SU-DHL-6 (cell line): ENCODE measurements at regions not wholly inside any gene's neighbourhood (a gene's known extent, or its start where the extent isn't known, plus 50 kb on each side); places are given as distances from the start of the nearest gene placed in this dataset.

Experiments
- H2AFZ ChIP-seq: fragments of 200-600 bp; sonication (generic); 2 replicates; pipeline ENCODE4 v1.6.1; 2014; ENCODE audit warnings: low read depth, mild to moderate bottlenecking, moderate library complexity, mixed read lengths, antibody characterized with exemption, low read length; ENCODE audit not compliant: severe bottlenecking
- H3F3A ChIP-seq: fragments of 200-600 bp; shearing (Covaris generic); 2 replicates; pipeline ENCODE4 v1.6.0; 2016; ENCODE audit warnings: antibody characterized with exemption, mild to moderate bottlenecking; ENCODE audit not compliant: insufficient read depth
- H3K27ac ChIP-seq: fragments of 200-600 bp; sonication (generic); 2 replicates; pipeline ENCODE4 v1.5.1; 2016; ENCODE audit warnings: low read depth, mild to moderate bottlenecking, low read length, moderate library complexity, mixed read lengths
- H3K27me3 ChIP-seq: fragments of 200-600 bp; sonication (generic), shearing (Covaris generic); 2 replicates; pipeline ENCODE4 v1.6.0; 2014; ENCODE audit warnings: mild to moderate bottlenecking, low read length
- H3K36me3 ChIP-seq: fragments of 200-600 bp; sonication (generic); 2 replicates; pipeline ENCODE4 v1.6.1; 2014; ENCODE audit warnings: mild to moderate bottlenecking, low read length, mixed read lengths
- H3K4me2 ChIP-seq: fragments of 300-600, 200-600 bp; shearing (Covaris generic), sonication (generic); 2 replicates; pipeline ENCODE4 v1.6.0; 2014; ENCODE audit warnings: low read length, low read depth, mild to moderate bottlenecking; ENCODE audit not compliant: poor library complexity, severe bottlenecking
- H3K4me3 ChIP-seq: fragments of 200-600 bp; sonication (generic); 2 replicates; pipeline ENCODE4 v1.5.1; 2014; ENCODE audit warnings: antibody characterized with exemption, low read length, mild to moderate bottlenecking, mixed read lengths; ENCODE audit not compliant: insufficient read depth, poor library complexity, severe bottlenecking
- H3K79me2 ChIP-seq: fragments of 200-600 bp; sonication (generic); 2 replicates; pipeline ENCODE4 v1.6.1; 2014; ENCODE audit warnings: mild to moderate bottlenecking, low read length, moderate library complexity; ENCODE audit not compliant: insufficient read depth
- H3K9ac ChIP-seq: fragments of 200-600 bp; sonication (generic); 2 replicates; pipeline ENCODE4 v1.7.0; 2014; ENCODE audit warnings: mild to moderate bottlenecking, low read length
- H3K9me2 ChIP-seq: fragments of 200-600 bp; sonication (generic); replicated peaks from 2 replicates; pipeline ENCODE4 v1.6.1; 2014; ENCODE audit warnings: low read length; ENCODE audit not compliant: insufficient read depth
- H3K9me3 ChIP-seq: fragments of 200-600 bp; sonication (generic); 2 replicates; pipeline ENCODE4 v1.6.1; 2014; ENCODE audit warnings: low read length, mixed read lengths; ENCODE audit not compliant: insufficient read depth
- H4K20me1 ChIP-seq: fragments of 200-600 bp; sonication (generic); 2 replicates; pipeline ENCODE4 v1.6.1; 2014; ENCODE audit warnings: low read depth, mild to moderate bottlenecking, antibody characterized with exemption, low read length, moderate library complexity, mixed read lengths
- CTCF ChIP-seq: fragments of 200-600 bp; sonication (generic); IDR thresholded peaks from one replicate; pipeline ENCODE4 v1.5.1; 2017; ENCODE audit warnings: antibody characterized with exemption, mild to moderate bottlenecking, low read length, moderate library complexity; ENCODE audit not compliant: insufficient read depth, poor library complexity, severe bottlenecking
- EZH2phosphoT487 ChIP-seq: fragments of 200-600 bp; sonication (generic), shearing (Covaris generic); conservative IDR thresholded peaks from 2 replicates; pipeline ENCODE4 v1.6.1; 2018; ENCODE audit warnings: mild to moderate bottlenecking, antibody characterized with exemption, low read length, moderate library complexity, mixed read lengths

DNA sequence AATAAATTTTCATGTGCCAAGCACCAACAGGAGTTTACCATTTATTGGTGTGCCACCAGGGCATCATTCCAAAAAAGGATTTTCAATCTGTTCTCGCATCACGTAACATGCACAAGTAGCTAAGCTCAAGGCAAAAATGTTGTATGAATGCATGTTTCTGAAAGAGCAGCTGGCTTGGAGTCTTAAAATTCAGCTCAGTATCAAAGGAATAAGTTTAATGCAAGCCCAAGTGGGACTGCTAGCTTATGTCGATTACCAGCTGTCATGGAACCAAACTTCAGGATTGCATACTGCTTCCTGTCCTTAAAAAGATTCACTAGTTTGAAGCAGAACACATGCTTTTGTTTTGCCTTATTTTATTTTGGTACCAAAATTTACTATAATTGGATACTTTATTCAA lies 437.0 kb downstream of the FSCB start:
- Histone ChIP-seq H4K20me1 (no peaks in the 10 kb centered on the region), H3K9me2 (no peaks in the 10 kb centered on the region)
- no peak for TF ChIP-seq EZH2phosphoT487
- no peak for TF ChIP-seq CTCF

GRCh38 chr14:44053422-44053821 lies 453.7 kb downstream of the FSCB start:
- no peak for TF ChIP-seq CTCF
- TF ChIP-seq EZH2phosphoT487, result no peak
- Histone ChIP-seq H3F3A (no peaks in the 10 kb centered on the region), H3K4me2 (no peak overlapping the region), H3K36me3 (no peaks in the 10 kb centered on the region), H3K27me3 (no peaks in the 10 kb centered on the region), H3K4me3 (no peak overlapping the region), H3K27ac (no peak overlapping the region), H3K9me2 (no peaks in the 10 kb centered on the region), H3K9me3 (0 out of 2 replicates have a peak, but pooled peaks cover 10% of the 10 kb centered on the region), H3K79me2 (no peaks in the 10 kb centered on the region), H2AFZ (peak overlapping the region; percentile 31), H4K20me1 (no peaks in the 10 kb centered on the region), H3K9ac (no peak overlapping the region)

More for the DNA sequence above, 437.0 kb downstream of the FSCB start:
- Histone ChIP-seq H3K9ac (no peak overlapping the region), H3K27me3 (no peaks in the 10 kb centered on the region), H3K9me3 (no peaks in the 10 kb centered on the region), H3K36me3 (no peaks in the 10 kb centered on the region), H3K4me2 (no peak overlapping the region), H3K79me2 (no peaks in the 10 kb centered on the region), H3F3A (no peaks in the 10 kb centered on the region), H3K4me3 (no peak overlapping the region), H3K27ac (no peak overlapping the region), H2AFZ (no peak overlapping the region)

GRCh38 chr14:44041700-44042099 lies 465.4 kb downstream of the FSCB start:
- Histone ChIP-seq H3K79me2 (no peaks in the 10 kb centered on the region), H3F3A (no peaks in the 10 kb centered on the region), H3K9me2 (no peaks in the 10 kb centered on the region), H3K27me3 (no peaks in the 10 kb centered on the region), H3K36me3 (no peaks in the 10 kb centered on the region), H3K27ac (no peak overlapping the region), H3K9me3 (peaks cover 22% of the 10 kb centered on the region), H3K9ac (no peak overlapping the region), H3K4me3 (no peak overlapping the region), H3K4me2 (peak overlapping the region; percentile 14), H2AFZ (peak overlapping the region; percentile 50), H4K20me1 (no peaks in the 10 kb centered on the region)
- TF ChIP-seq EZH2phosphoT487 (no peak), CTCF (no peak)
